OCI-LY7 (cell line): ENCODE measurements at regions not wholly inside any gene's neighbourhood (a gene's known extent, or its start where the extent isn't known, plus 50 kb on each side); places are given as distances from the start of the nearest gene placed in this dataset.

ENCODE experiments used
- EZH2phosphoT487 ChIP-seq: fragments of 200-600 bp; sonication (generic); IDR thresholded peaks from 2 replicates; pipeline ENCODE4 v1.6.1; 2018; ENCODE audit warnings: low read depth, borderline replicate concordance, mild to moderate bottlenecking, mixed run types, antibody characterized with exemption, low read length, moderate library complexity, mixed read lengths
- TF ChIP-seq, protein P1 (sequence below): fragments of 200-600 bp; sonication (generic); conservative IDR thresholded peaks from 2 replicates; pipeline ENCODE4 v1.5.1; 2014; ENCODE audit warnings: mild to moderate bottlenecking, antibody characterized with exemption, low read length, moderate library complexity, mixed read lengths

GRCh38 chr9:38198140-38198539, 129.1 kb upstream of the SHB start:
- TF ChIP-seq, protein P1, sequence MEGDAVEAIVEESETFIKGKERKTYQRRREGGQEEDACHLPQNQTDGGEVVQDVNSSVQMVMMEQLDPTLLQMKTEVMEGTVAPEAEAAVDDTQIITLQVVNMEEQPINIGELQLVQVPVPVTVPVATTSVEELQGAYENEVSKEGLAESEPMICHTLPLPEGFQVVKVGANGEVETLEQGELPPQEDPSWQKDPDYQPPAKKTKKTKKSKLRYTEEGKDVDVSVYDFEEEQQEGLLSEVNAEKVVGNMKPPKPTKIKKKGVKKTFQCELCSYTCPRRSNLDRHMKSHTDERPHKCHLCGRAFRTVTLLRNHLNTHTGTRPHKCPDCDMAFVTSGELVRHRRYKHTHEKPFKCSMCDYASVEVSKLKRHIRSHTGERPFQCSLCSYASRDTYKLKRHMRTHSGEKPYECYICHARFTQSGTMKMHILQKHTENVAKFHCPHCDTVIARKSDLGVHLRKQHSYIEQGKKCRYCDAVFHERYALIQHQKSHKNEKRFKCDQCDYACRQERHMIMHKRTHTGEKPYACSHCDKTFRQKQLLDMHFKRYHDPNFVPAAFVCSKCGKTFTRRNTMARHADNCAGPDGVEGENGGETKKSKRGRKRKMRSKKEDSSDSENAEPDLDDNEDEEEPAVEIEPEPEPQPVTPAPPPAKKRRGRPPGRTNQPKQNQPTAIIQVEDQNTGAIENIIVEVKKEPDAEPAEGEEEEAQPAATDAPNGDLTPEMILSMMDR: no peak
- no peak for TF ChIP-seq EZH2phosphoT487
